ENCODE measurements at regions not wholly inside any gene's neighbourhood (a gene's known extent, or its start where the extent isn't known, plus 50 kb on each side); places are given as distances from the start of the nearest gene placed in this dataset.

GRCh38 chr12:19627719-19628118 lies 188.4 kb downstream of the AEBP2 start:
- TF ChIP-seq, protein P1, sequence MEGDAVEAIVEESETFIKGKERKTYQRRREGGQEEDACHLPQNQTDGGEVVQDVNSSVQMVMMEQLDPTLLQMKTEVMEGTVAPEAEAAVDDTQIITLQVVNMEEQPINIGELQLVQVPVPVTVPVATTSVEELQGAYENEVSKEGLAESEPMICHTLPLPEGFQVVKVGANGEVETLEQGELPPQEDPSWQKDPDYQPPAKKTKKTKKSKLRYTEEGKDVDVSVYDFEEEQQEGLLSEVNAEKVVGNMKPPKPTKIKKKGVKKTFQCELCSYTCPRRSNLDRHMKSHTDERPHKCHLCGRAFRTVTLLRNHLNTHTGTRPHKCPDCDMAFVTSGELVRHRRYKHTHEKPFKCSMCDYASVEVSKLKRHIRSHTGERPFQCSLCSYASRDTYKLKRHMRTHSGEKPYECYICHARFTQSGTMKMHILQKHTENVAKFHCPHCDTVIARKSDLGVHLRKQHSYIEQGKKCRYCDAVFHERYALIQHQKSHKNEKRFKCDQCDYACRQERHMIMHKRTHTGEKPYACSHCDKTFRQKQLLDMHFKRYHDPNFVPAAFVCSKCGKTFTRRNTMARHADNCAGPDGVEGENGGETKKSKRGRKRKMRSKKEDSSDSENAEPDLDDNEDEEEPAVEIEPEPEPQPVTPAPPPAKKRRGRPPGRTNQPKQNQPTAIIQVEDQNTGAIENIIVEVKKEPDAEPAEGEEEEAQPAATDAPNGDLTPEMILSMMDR (IDR thresholded peaks at IDR 0.05; ENCODE audit: low read depth, low read length, missing input control): no peak
- no peak for TF ChIP-seq RAD21 (IDR thresholded peaks at IDR 0.05)
